ENCODE measurements at regions not wholly inside any gene's neighbourhood (a gene's known extent, or its start where the extent isn't known, plus 50 kb on each side); places are given as distances from the start of the nearest gene placed in this dataset.

GRCh38 chr2:105573910-105574655 lies 170.6 kb upstream of the NCK2 start:
- TF ChIP-seq CTCF (IDR thresholded peaks at IDR 0.05; ENCODE audit: borderline replicate concordance, insufficient read depth, low read depth, low read length) = no peak
- H3K4me3 ChIP-seq (ENCODE audit: low read depth, low read length) = no peak overlapping the region

GRCh38 chr2:105573490-105573889 lies 171.2 kb upstream of the NCK2 start:
- H3K4me3 ChIP-seq (ENCODE audit: low read depth, low read length) = no peak overlapping the region

GRCh38 chr2:105571445-105571987 lies 172.7 kb upstream of the FHL2 start:
- H3K4me3 ChIP-seq (ENCODE audit: low read depth, low read length) = no peak overlapping the region
- TF ChIP-seq CTCF (IDR thresholded peaks at IDR 0.05; ENCODE audit: borderline replicate concordance, insufficient read depth, low read depth, low read length) = no peak

More at GRCh38 chr2:105573490-105573889, 171.2 kb upstream of the NCK2 start:
- TF ChIP-seq CTCF (IDR thresholded peaks at IDR 0.05; ENCODE audit: borderline replicate concordance, insufficient read depth, low read depth, low read length) = no peak

GRCh38 chr2:105570757-105571156 lies 171.9 kb upstream of the FHL2 start:
- H3K4me3 ChIP-seq (ENCODE audit: low read depth, low read length) = no peak overlapping the region
- TF ChIP-seq CTCF (IDR thresholded peaks at IDR 0.05; ENCODE audit: borderline replicate concordance, insufficient read depth, low read depth, low read length) = no peak

- no peak for TF ChIP-seq CTCF (IDR thresholded peaks at IDR 0.05; ENCODE audit: borderline replicate concordance, insufficient read depth, low read depth, low read length)
- H3K4me3 ChIP-seq (ENCODE audit: low read depth, low read length) = no peak overlapping the region
Measured at GRCh38 chr2:105570326-105570725, 171.5 kb upstream of the FHL2 start.

GRCh38 chr2:105569606-105570005 lies 170.8 kb upstream of the FHL2 start:
- H3K4me3 ChIP-seq (ENCODE audit: low read depth, low read length) = no peak overlapping the region
- no peak for TF ChIP-seq CTCF (IDR thresholded peaks at IDR 0.05; ENCODE audit: borderline replicate concordance, insufficient read depth, low read depth, low read length)

GRCh38 chr2:105567996-105568494 lies 169.2 kb upstream of the FHL2 start:
- no peak overlapping the region for H3K4me3 ChIP-seq (ENCODE audit: low read depth, low read length)
- no peak for TF ChIP-seq CTCF (IDR thresholded peaks at IDR 0.05; ENCODE audit: borderline replicate concordance, insufficient read depth, low read depth, low read length)
